GM13977 (cell line): ENCODE measurements at regions not wholly inside any gene's neighbourhood (a gene's known extent, or its start where the extent isn't known, plus 50 kb on each side); places are given as distances from the start of the nearest gene placed in this dataset.

ENCODE experiments used
- DNase-seq: peaks from one replicate; pipeline ENCODE4 v3.0.0; 2012; ENCODE audit warnings: low spot score
- CTCF ChIP-seq: IDR thresholded peaks from 2 replicates; pipeline ENCODE4 v1.5.1; 2012; ENCODE audit warnings: mild to moderate bottlenecking, control low read depth; ENCODE audit not compliant: insufficient read depth; ENCODE audit errors: extremely low read depth, missing control alignments
- in situ Hi-C: fragments of 300-500 bp; cut with MboI; formaldehyde crosslinking; loops from one replicate; pipeline ENCODE4 v1.12.0; 2022; ENCODE audit warnings: low sequenced_read_pairs, low pct_unique_long_range_greater_than_20kb, mixed read lengths, inconsistent platforms; ENCODE audit not compliant: unreplicated experiment

GRCh38 chr22:49154433-49154832 is 673.2 kb downstream of the BRD1 start:
- TF ChIP-seq CTCF: no peak
- in situ Hi-C loops: no loop called here
- no peak for DNase-seq

- DNase-seq: no peak
- no peak for TF ChIP-seq CTCF
- in situ Hi-C loops: no loop called here
Measured at GRCh38 chr22:49153921-49154320, 673.8 kb downstream of the BRD1 start.

- in situ Hi-C loops: no loop called here
- TF ChIP-seq CTCF: no peak
- no peak for DNase-seq
Measured at GRCh38 chr22:49152939-49153770, 674.5 kb downstream of the BRD1 start.

GRCh38 chr22:49152127-49152938 is 675.3 kb downstream of the BRD1 start:
- in situ Hi-C loops: no loop called here
- DNase-seq: no peak
- TF ChIP-seq CTCF: no peak

- TF ChIP-seq CTCF: no peak
- in situ Hi-C loops: no loop called here
- DNase-seq: no peak
Measured at GRCh38 chr22:49151256-49152126, 676.2 kb downstream of the BRD1 start.

GRCh38 chr22:49150801-49151221 is 676.9 kb downstream of the BRD1 start:
- DNase-seq: no peak
- in situ Hi-C loops: no loop called here
- no peak for TF ChIP-seq CTCF
